ENCODE measurements at regions not wholly inside any gene's neighbourhood (a gene's known extent, or its start where the extent isn't known, plus 50 kb on each side); places are given as distances from the start of the nearest gene placed in this dataset.
"Not testable (repeated sequence)": the region's sequence is repeated elsewhere in the genome, so short reads cannot be mapped to it uniquely, and the experiment has no call there.

GRCh38 chr4:159006202-159006601 is 96.7 kb upstream of the RAPGEF2 start:
- no peak for DNase-seq

GRCh38 chr4:159008671-159009070 is 94.2 kb upstream of the RAPGEF2 start:
- DNase-seq: no peak

DNA sequence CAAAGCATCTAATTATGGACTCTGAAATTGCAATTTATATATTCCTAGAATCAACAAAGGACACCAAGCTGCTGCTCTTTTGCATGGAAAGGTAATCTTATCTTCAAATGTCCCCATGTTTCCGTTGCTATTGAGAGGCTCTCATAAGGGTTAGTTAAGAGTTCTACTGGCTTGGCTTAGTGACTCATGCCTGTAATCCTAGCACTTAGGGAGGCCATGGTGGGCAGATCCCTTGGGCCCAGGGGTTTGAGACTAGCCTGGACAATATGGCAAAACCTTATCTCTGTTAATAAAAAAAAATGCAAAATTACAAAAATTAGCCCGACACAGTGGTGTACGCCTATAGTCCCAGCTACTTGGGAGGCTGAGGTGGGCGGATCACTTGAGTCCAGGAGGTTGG is 93.4 kb upstream of the RAPGEF2 start:
- DNase-seq: no peak

DNA sequence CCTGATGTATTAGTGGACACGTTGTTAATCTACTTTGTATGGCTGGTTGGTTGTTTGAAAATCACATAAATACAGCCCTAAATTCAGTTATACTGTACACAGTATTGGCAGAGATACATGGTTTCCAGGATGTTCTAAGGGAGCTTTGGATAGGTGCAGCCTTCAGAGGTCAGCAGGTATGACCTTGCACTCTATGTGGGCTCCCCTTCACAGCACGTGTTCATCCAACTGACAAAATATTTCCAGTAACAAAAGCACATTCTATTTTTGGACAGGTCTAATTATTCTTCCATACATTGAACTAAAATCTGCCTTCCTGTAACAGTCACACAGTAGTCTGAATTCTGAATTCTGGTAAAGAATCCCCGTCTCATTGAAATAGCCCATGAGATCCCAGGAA is 92.8 kb upstream of the RAPGEF2 start:
- DNase-seq: no peak

DNA sequence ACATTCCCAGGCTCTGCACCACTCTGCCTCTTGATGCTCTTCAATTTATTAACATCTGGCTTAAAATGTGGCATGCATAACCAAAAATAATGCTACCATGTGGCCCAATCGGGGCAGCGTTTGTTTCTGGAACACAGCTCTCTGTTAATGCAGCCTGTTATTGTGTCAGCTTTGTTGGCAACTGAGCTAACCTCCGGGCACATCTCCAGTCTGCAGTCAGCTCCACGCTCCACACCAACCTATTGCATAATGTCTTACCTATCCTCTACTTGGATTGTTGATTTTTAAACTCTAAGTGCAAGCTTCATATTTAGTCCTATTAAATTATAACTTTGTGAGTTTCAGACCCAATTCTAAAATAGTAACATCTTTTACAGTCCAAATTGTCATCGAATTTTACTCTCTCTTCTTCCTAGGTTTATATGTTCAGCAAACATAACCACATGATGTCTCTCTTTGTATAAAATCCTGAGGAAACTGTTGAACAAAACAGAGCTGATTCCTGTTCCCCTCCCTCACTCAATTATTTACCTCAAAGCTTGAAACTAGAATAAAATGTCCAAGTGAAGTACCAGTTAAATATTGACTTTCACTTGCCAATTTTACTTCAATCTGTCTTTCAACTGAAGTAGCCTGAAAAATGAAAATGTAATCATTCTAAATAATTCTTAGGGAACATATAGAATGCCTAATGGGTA is 92.2 kb upstream of the RAPGEF2 start:
- peak; percentile 39 for DNase-seq

DNA sequence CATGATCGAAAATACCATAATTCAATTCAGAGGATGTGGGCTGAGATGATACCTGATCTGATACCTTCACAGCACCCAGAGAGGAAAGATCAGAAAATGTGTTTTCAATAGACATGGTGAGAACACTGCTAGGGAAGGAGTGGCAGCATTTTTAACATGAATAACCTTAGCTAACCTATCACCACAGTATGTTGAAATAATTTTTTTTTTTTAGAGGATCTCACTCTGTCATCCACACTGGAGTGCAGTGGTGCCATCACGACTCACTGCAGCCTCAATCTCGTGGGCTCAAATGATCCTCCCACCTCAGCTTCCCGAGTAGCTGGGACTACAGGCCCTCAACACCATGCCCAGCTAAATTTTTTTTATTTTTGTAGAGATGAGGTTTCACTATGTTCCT is 90.5 kb upstream of the RAPGEF2 start:
- no peak for DNase-seq

GRCh38 chr4:159013692-159014091 is 89.2 kb upstream of the RAPGEF2 start:
- DNase-seq: no peak

GRCh38 chr4:159014859-159015258 is 88.0 kb upstream of the RAPGEF2 start:
- no peak for DNase-seq

- no peak for DNase-seq
These were observed 87.0 kb upstream of the RAPGEF2 start for GRCh38 chr4:159015841-159016240.

- no peak for DNase-seq
These were observed 86.3 kb upstream of the RAPGEF2 start for GRCh38 chr4:159016593-159017024.

DNA sequence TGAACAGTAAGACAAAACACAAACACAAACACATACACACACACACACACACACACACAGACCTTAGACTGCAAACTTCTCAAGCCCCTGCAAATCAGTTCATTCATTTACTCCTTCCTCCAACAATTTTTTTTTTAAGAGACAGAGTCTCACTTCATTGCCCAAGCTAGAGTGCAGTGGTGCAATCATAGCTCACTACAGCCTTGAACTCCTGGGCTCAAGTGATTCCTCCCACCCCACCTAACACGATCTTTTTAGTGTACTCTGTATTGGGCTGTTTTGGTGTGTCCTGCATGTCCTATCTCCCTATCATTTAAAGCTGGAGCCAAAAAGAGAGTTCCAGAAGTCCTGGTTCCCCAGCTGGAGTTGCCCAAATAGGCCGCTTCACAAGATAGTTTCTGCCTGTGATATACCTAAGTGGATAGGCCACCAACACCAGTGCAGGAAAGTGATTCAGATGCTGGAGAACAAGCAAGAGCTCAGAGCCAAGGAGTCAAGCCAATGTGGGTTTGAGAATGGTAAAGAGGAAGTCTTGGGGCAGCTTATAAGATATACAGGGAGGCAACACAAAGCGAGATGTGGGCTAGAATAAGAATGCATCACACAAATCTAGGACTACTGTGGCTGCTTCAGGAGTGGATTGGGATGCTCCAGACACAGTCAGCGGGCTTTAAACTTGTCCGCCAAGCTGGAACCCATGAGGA is 85.4 kb upstream of the RAPGEF2 start:
- DNase-seq: no peak

GRCh38 chr4:159018062-159018629 is 84.7 kb upstream of the RAPGEF2 start:
- DNase-seq: no peak

DNA sequence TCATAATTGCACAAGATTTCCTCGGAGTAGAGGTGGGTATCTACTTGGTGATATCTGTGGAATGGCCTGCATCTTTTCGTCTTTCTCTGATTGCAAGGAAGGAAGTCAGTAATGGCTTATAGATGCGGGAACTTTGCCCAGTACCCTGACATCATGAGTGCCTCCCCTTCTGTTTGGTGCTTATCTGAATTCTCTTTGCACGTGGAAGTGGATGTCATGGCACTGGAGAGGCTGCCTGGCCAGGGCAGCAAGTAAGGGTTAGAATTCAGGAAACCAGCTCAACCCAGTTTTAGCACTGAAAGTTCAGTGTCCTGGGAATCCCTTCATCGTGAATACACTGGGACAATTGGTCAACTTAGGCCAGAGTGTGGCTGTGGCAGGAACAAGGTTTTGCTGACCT is 83.5 kb upstream of the RAPGEF2 start:
- no peak for DNase-seq

DNA sequence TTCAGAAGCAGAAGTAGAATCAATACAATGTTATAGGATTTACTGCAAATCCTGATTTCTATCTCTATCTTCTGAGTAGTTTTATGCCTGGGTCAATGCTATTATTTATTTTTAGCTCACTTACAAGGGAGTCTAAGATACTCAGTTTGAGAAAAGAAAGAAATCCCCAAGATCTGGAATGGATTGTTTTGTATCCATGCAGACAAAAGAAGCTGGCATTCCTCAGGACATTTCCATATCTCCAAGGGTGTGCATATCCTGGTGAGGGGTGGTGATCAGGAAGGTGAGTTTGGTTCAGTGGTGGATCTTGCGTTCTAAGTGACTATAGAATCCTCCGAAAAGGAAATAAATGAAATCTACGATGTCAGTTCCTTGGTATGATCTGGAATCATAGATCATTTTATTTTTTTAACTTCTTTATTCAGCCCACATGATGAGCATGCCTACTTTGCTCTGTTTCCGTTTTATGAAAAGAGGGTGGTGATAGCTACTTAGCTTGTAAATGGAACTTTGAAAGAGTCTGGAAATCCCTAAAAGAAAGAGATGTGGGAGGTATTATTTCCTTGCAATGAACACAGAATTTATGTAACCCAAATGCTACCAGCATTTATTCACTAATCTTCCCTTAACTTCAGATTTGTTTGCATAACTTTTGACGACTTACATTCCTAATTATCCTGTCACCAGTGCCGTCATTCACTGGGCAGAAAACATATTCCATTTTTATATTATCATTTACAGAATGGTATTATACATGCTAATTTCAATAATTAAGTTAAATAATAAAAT is 81.1 kb upstream of the RAPGEF2 start:
- no peak for DNase-seq

DNA sequence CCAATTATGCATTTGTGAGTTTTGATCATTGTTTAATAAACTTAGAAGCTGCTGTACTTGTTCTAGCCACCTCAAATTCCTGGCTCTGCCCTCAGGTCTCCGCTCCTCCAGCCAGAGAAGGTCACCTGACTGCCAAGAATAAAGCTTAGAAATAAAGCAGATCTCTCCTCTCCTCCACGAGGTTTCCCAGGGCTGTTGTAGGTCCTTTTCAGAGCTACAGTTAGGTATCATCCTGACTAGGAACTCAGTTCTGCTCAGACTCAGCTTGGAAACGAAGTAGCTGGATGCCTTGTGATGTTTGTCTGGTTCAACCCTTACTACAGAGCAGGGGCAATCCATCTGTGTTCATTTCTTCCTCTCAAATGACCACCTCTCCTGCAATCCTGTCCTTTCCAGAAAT is 79.1 kb upstream of the RAPGEF2 start:
- DNase-seq: no peak

GRCh38 chr4:159024266-159024665 is 78.6 kb upstream of the RAPGEF2 start:
- no peak for DNase-seq

DNA sequence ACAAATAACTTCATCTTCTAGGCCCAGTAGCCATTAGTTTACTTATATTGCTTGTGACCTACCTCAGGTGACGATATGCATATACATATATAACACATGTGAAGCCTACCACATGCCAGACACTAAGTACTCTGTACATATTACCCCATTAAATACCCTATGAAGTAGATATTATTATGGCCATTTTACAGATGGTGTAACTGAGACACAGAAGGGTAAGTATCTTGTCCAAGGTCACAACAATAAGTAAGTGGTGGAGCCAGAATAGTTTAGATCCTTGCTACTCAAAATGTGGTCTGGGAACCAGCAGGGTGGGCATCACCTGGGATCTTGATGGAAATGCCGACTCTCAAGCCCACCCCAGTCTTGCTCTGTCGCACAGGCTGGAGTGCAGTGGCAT is 78.1 kb upstream of the RAPGEF2 start:
- no peak for DNase-seq

GRCh38 chr4:159026329-159026728 is 76.5 kb upstream of the RAPGEF2 start:
- no peak for DNase-seq

GRCh38 chr4:159027535-159027934 is 75.3 kb upstream of the RAPGEF2 start:
- no peak for DNase-seq

- DNase-seq: no peak
These were observed 73.4 kb upstream of the RAPGEF2 start for GRCh38 chr4:159029481-159029880.

DNA sequence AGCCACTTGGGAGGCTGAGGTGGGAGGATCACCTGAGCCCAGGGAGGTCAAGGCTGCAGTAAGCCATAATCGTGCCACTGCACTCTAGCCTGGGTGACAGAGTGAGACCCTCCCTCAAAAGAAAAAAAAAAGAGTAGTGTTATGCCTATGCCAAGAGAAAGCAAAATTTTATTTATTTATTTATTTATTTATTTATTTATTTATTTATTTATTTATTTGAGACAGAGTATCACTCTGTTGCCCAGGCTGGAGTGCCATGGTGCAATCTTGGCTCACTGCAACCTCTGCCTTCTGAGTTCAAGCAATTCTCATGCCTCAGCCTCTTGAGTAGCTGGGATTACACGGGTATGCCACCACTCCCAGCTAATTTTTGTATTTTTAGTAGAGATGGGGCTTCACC is 72.6 kb upstream of the RAPGEF2 start:
- not testable (repeated sequence) for DNase-seq

DNA sequence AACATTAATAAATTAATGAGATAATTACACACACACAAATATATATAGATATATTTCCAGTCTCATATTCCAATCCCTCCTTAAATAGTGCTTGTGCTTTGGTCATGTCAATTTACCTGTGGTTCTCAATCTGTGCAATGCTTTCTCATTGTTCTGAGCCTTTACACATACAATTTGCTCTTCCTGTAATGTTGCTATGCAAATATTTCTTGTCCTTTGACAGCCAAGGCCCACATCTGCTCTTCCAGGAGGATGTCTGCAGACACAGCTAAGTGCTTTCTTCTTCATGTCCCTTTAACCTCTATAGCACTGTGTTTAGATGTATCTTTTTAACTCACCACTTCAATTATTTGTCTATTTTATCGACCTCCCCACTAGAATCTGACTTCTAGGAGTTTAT is 67.3 kb upstream of the RAPGEF2 start:
- DNase-seq: no peak

GRCh38 chr4:159038536-159038935 is 64.3 kb upstream of the RAPGEF2 start:
- no peak for DNase-seq

Measured in NCI-H1436 treated with DMSO at 0.1 percent for 48 hours (cell line).